ENCODE measurements at regions not wholly inside any gene's neighbourhood (a gene's known extent, or its start where the extent isn't known, plus 50 kb on each side); places are given as distances from the start of the nearest gene placed in this dataset.

- TF ChIP-seq, protein P1, sequence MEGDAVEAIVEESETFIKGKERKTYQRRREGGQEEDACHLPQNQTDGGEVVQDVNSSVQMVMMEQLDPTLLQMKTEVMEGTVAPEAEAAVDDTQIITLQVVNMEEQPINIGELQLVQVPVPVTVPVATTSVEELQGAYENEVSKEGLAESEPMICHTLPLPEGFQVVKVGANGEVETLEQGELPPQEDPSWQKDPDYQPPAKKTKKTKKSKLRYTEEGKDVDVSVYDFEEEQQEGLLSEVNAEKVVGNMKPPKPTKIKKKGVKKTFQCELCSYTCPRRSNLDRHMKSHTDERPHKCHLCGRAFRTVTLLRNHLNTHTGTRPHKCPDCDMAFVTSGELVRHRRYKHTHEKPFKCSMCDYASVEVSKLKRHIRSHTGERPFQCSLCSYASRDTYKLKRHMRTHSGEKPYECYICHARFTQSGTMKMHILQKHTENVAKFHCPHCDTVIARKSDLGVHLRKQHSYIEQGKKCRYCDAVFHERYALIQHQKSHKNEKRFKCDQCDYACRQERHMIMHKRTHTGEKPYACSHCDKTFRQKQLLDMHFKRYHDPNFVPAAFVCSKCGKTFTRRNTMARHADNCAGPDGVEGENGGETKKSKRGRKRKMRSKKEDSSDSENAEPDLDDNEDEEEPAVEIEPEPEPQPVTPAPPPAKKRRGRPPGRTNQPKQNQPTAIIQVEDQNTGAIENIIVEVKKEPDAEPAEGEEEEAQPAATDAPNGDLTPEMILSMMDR (IDR thresholded peaks at IDR 0.05; ENCODE audit: low read depth, low read length, missing control alignments) = no peak
- DNase-seq (ENCODE audit: extremely low read depth, low read depth) = no peak
- no peak overlapping the region for H3K4me3 ChIP-seq (replicated peaks; ENCODE audit: low read depth, low read length)
These were observed 321.5 kb downstream of the SATB1 start for GRCh38 chr3:18103591-18103990.

- DNase-seq (ENCODE audit: extremely low read depth, low read depth) = no peak
- H3K4me3 ChIP-seq (replicated peaks; ENCODE audit: low read depth, low read length) = no peak overlapping the region
- TF ChIP-seq, protein P1 (IDR thresholded peaks at IDR 0.05; ENCODE audit: low read depth, low read length, missing control alignments) = no peak
These were observed 325.0 kb downstream of the SATB1 start for GRCh38 chr3:18100121-18100520.

GRCh38 chr3:18099611-18100010, 325.5 kb downstream of the SATB1 start:
- TF ChIP-seq, protein P1 (IDR thresholded peaks at IDR 0.05; ENCODE audit: low read depth, low read length, missing control alignments) = no peak
- H3K4me3 ChIP-seq (replicated peaks; ENCODE audit: low read depth, low read length) = no peak overlapping the region
- no peak for DNase-seq (ENCODE audit: extremely low read depth, low read depth)

GRCh38 chr3:18098960-18099587, 326.1 kb downstream of the SATB1 start:
- no peak overlapping the region for H3K4me3 ChIP-seq (replicated peaks; ENCODE audit: low read depth, low read length)
- peak; percentile 46 for DNase-seq (ENCODE audit: extremely low read depth, low read depth)
- TF ChIP-seq, protein P1 (IDR thresholded peaks at IDR 0.05; ENCODE audit: low read depth, low read length, missing control alignments) = no peak

- TF ChIP-seq, protein P1 (IDR thresholded peaks at IDR 0.05; ENCODE audit: low read depth, low read length, missing control alignments) = no peak
- H3K4me3 ChIP-seq (replicated peaks; ENCODE audit: low read depth, low read length) = no peak overlapping the region
- no peak for DNase-seq (ENCODE audit: extremely low read depth, low read depth)
These were observed 327.1 kb downstream of the SATB1 start for GRCh38 chr3:18097989-18098388.

- DNase-seq (ENCODE audit: extremely low read depth, low read depth) = no peak
- no peak overlapping the region for H3K4me3 ChIP-seq (replicated peaks; ENCODE audit: low read depth, low read length)
- TF ChIP-seq, protein P1 (IDR thresholded peaks at IDR 0.05; ENCODE audit: low read depth, low read length, missing control alignments) = no peak
These were observed 327.7 kb downstream of the SATB1 start for GRCh38 chr3:18097473-18097872.

DNA sequence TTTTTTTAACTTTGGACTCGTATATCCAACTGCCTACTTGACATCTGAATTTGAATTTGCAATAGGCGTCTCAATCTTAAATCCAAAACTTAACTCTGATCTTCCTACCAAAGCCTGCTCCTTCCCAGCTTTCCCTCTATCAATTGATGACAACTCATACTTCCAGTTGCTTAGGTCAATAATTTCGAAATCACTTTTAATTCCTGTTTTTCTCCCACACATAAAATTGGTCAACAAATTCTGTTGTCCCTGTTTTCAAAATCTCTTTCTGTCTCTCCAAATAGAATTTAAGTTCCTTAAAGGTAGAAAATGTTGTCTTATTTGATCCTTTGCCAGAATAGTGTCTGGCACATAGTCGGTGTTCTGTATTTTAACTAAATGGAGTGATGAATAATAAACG, 332.4 kb downstream of the SATB1 start:
- no peak overlapping the region for H3K4me3 ChIP-seq (replicated peaks; ENCODE audit: low read depth, low read length)
- no peak for DNase-seq (ENCODE audit: extremely low read depth, low read depth)
- TF ChIP-seq, protein P1 (IDR thresholded peaks at IDR 0.05; ENCODE audit: low read depth, low read length, missing control alignments) = no peak
